ENCODE measurements at regions not wholly inside any gene's neighbourhood (a gene's known extent, or its start where the extent isn't known, plus 50 kb on each side); places are given as distances from the start of the nearest gene placed in this dataset.

DNA sequence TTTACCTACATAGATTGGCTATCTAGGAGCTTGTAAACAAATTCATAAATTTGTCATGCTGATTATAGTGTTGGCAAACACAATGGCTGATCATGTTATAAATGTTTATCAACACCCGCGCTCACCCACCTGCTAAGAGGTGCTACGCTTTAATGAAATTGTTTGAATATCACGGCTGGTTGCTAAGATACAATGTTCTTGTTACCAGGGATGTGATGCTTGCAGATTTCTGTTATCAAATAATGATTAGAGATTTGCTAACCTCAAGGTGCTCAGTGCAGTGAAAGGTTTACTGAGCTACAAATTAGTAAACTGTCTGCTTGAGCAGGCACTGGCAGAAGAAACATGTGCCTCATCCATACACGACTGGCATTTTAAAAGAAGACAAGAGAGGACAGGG, 160.0 kb upstream of the ZEB2 start:
- no peak for DNase-seq

DNA sequence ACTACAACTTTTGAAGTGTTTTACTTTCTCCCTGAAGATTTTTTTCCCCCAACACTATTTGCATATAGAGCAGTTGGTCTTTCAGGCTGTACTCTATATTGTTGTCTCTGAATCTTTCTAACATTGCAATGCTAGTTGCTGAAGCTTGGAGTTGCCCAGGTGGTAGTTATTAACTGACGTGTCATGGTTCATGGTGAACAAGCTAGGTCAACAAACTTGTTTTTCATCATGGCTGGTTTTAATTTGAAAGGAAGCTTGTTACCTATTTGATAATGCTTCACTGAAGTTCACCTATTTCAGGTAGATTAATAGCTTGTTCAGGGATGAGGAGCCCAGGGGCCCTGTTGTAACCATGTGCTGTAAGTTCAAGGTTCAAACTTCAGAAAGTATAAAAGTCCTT, 158.8 kb upstream of the ZEB2 start:
- no peak for DNase-seq

DNA sequence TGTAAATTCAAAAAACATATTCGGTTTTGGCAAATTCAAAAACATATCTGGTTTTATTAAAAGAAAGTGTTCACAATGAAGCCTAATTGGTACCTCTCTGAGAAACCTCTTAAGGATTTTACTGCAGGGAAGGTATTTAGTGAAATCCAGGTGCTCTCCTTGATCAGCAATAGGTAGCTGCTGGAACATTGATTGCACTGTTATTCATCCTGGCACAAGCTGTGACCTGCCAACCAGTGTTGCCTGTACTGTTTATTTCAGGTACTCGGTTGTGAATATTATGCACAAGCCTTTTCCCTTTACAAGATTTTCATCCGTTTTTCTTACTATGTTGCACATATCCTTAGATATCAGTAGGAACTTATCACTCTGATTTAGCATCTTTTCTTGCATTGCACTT, 155.8 kb upstream of the ZEB2 start:
- no peak for DNase-seq

DNA sequence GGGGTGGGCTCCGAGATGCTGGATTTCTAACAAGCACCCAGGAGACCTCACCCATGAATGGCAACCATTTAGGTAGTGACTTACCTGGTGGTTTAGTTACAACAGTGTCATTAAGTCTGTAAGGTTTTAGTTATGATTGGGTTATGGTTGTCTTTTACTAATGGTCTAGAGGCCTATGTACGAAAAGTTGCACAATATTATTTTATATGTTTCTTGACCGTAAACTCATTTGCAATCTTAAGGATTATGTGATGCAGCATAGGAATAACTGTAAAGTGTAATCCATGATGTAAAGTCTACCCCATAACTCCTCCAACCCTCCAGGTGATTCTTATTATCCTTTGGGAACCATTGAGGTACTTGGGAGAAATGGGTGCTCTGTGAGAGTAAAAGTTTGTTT, 155.4 kb upstream of the ZEB2 start:
- no peak for DNase-seq

DNA sequence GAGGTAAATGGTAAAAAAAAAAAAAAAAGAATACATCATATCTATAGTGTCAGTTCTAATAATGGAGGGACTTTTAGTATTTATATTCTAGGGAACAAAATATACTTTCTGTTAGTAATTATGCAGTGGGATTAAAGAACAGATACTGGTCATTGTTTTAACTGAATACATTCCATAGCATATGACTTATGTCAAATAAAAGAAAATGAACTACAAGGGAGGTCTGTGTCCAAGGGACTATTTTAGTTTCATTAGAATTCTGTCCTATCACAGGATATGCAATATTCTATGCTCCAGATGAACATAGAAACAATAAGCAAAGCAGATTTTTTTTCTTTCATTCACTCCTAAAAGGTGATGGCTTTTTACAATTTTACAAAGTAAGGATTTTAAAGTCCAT, 154.2 kb upstream of the ZEB2 start:
- DNase-seq: no peak

DNA sequence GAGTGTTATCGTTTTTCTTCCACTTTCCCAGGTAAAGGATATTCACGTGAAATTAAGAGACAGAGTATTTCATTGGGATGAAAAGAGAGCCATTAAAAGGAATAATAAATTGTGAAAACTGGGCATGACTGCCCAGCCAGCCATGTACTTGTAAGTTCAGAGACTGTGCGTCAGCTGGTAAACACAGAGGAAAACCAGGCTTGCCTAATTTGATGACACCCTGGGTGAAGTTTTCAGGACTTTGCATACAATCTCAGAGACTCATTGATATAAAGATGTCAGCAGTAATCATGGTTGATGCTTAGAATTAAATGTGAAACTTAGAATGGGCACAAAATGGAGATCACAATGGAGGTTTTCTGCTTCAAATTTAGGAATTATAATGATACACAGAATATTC, 153.5 kb upstream of the ZEB2 start:
- DNase-seq: no peak

DNA sequence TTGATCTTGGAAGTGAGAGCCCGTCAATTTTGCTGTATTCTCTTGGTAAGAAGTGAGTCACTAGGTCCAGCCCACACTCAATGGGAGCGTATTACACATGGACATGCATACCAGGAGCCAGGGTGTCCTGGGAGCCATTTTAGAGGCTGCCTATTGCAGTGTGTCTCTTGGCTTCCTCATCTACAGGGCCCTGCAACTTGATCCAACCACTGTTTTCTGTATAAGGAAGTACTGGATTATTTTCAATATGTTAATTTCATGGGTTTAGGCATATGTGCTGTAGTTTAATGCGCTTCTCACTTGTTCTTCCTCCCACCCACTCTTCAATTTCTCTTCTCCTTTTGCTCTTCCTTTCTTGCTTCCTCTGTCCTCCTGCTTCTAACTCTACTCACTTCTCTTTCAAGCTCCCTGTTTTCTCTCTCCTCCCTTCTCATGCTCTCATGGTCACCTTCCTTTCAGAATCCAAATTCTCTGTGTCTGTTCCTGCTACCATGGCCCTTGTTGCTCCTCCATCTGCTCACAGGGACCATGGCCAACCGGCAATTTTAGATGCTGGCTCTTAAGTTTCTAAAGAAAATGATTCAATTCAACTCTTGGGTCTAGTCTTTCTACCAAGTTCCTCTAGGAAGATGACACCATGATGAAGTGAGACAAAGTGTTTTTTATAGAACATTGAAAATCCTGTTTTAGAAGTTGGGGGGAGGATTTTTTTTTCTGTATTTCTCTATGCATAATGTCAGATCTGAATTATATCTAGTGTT, 152.0 kb upstream of the ZEB2 start:
- DNase-seq: no peak

DNA sequence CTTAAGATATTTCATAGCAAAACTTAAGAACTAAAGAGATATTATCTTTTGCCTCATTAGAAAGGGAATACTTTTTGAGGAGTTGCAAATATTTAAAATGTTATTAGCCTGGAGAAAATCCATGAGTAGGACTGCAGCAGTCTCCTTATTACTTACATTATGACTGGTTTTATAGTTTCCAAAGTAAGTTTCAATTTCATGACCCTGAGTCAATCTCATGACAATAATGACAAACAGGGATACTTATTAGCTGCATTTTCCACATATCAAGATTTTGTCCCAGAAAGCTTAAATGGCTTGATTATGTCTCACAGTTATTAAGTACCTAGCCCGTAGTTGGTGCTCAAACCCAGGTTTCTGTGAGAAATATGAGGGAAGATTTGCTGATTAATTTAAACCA, 150.8 kb upstream of the ZEB2 start:
- DNase-seq: no peak

DNA sequence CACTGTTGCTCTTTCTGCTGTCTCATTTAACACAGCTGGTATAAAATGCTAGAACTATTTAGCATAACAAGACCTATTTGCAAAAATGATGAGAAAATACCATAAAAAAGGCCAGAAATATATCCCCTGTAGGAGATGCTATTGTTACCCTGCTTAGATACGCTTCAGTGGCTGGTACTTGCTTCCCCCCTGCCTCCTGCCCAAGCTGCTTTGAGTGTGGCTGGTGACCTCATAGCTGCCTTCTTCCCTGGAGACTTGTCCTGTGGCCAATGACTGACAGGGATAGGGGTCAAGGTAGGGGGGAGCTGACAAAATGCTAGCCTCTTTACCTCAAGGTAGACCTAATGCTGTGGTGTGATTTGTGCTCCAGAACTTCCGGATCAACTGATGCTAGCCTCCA, 150.2 kb upstream of the ZEB2 start:
- no peak for DNase-seq

DNA sequence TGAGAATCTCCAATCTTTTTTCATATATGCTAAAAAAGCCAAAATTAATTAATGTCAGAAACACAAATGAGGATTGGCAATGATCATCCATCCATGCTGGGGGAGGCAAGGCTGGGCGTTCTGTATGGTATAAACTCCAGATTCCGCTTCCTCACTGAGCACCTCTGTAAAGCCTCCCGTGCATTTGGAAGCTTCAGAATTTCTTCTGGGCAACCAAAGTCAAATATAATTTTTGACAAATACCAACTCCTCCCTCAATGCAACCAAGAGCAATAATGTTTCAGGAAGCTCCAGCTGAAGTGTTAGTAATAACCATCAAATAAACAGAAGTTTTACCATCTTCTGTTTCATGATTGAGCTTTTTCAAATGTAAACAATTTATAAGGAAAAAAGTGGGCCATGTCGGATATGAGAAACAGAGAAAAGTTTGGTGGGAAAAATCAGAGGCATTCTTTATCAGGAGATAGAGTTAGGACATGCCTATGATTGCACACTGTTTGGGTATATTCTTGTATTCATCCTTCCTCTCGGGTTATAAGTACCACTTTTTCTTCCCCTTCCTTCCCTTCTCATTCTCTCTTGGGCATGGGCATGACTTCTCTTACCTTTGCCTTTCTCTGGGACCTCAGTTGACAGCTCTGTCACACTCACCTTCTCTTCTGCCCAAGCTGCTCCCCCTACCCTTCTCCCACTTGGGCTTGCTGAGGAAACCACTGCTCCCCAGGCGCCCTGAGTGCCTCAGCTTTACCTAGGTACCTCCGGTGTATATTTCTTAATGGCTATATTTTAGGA, 149.5 kb upstream of the ZEB2 start:
- DNase-seq: no peak

DNA sequence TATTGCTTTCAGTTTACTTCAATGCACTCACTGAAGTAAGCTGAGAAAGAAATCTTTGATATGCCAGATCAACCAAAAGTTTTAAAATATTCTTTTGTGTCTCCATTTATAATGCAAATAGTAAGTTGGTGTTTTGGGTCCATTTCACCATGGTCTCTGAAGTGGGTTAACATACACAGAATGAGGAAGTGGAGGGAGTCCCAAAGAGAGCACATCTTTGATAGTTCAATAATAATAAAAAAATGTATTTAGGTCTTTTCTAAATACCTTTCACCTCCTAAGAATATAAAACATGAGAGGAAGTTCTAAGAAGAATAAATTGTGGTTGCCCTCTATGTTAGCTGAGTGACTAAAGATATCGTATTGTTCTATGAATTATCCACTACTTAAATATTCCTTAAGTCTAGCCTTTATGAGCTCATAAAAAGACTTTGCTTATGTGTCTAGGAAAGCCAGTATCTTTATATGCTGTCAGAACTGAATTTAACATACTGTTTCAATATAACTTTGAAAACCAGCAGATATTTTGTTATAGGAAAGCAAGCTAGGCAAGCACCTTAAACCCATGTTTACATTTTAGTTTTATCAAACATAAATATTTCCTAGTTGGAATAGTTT, 148.7 kb upstream of the ZEB2 start:
- no peak for DNase-seq

DNA sequence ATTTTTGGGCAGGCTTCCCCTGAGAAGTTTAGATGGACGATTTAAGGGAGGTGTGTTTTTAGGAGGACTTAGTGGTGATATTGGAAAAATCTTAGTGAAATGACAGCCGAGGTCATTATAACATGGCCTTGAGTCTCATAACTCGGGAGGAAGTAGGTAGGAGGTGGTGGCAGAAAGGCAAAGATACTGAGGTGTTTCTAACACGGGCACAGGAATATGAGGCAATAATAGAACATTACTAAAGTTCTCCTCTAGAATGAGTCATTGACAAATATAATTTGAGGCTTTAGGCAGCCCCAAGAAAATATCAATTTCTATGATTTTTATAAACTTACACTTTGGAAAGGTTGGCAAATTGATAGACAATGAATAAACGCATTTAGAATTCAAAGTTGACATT, 146.1 kb upstream of the ZEB2 start:
- DNase-seq: no peak

DNA sequence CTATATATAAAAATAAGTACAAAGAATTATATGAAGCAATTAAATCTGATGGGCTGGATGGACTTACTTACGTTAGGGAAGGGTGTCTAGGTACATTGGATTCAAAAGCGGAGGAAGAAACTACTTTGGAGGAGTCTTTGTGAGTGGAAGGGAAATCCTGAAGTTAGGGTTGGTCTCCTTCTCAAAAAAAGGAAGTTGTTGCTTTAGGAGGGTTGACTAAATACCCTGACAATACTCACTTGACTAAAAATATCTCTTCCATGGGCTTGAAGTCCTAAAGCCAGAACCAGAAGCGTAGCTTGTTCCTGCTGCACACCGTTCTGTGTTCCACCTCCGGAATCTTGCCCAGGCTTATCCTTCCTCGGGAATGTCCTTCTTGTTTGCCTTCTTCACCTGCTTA, 143.3 kb upstream of the ZEB2 start:
- no peak for DNase-seq

DNA sequence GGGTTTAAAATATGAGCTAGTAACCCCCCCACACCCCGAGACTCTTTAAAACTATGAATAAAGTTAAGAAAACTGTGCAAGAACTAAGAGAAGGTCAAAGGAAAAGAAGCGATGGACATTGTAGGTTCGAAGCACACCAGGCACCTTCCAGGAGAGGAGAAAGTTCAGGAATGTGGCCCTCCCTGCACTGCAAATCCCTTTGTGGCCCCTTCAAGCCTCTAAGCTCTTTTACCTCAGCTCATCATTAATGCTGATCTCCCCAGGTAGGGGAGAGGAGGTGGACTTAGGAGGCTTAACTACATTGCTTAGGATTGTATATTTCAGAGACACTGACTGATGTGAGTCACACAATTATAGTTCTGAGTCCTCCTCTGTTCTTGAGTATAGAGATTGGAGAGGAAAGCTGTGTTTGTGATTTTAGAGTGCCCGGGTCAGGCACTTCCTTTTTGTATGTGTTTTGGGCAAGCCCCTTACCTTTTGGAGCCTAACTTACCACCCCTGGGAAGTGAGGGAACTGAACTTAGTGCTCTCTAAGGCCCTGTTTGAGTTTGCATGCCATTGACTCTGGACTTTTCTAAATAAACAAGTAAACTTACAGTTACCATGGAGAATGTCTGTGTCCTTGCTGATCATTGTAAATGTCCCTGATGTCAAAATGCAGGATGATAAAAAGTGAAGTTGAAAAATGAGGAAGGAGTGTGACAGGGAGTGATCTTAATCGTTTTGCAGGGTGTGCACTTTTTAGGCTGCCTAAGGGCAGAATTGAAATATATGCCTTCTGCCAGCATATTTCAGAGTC, 140.8 kb upstream of the ZEB2 start:
- DNase-seq: no peak

DNA sequence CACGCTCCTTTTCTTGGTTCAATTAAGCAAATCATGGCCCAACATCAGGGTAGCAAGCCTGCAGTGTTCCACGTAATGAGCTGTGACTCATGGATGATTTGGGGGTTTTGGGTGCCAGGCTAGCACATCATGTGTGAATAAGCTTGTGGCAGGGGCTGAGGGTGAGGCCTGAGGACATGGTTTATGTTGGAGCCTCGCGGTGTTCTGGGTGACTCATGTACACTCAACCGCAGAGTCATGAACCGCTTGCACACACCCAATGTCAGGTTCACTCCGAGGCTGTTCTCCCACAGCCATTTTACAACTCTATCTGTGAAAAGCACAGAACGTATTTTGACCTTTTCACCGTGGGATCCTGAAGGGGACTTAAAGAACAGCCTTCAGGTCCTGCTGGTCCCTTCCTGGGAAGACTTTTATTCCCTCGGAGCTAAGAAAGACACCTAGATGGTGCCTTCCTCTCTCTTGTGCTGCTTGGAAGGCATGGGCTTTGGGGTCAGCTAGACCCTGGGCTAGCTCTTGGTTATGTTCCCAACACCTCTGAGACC, 139.9 kb upstream of the ZEB2 start:
- no peak for DNase-seq

DNA sequence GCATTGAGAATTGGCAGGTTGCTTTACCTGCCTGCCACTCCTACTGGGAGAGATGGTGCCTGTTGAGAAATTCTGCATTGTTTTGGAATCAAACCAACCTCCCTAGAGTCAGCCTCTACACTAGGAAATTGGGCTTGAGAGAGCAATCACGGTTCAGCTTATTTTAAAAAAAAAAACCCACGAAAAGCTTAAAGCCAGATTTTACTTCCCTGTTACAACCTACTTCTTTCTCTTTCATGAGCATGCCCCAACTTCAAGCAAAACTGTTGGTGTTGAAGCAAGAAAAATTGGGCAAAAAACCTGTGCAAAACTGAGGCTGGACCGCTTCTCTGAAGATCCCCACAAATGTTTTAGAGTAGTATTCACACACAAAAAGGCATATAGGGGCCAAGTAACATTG, 134.6 kb upstream of the ZEB2 start:
- DNase-seq: no peak

DNA sequence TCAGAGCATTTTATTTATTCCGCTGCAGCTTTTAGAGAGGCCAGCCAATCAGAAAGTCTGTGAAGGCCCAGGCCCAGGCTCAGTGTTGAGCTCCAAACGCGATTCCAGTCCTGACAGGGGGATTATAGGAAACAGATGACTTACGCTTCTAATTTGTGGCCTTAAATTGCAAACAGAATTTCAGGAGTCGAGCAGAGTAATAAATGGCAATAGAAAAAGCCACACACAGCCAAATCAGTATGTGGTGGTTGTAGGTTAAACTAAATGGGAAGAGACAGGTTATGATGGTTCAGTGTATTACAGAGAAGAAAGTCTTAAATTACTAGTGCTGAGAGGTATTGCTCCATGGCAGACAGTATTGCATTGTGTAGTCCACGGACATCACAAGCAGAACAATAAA, 131.0 kb upstream of the ZEB2 start:
- no peak for DNase-seq

DNA sequence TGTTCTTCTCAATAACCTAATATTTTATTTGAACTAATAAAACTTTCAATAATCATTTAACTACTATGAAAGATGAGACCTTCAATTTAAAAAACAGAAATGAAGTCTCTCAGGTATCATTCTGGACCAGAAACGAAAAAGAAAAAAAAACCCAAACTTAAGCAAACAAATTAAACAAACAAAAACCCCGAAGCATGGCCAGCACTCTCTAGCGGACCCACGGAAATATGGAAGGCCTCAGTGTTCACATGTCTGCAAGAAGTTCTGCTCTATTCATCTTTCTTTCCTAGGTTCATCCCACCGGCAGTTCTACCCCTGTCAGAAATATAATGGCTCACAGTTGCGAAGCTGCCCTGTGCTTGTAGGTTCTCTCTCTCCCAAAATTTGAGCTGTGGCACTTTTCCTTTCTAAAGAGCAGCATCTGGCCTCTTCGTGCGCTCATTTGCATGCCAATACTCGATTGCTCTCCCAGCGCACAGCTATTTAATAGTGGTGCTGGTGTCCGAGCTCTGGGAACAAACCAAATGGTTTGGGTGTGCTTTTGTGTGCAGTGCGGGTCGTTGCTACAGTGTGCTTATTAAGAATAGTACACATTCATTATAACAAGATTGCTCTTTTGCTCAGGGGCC, 129.0 kb upstream of the ZEB2 start:
- DNase-seq: no peak

DNA sequence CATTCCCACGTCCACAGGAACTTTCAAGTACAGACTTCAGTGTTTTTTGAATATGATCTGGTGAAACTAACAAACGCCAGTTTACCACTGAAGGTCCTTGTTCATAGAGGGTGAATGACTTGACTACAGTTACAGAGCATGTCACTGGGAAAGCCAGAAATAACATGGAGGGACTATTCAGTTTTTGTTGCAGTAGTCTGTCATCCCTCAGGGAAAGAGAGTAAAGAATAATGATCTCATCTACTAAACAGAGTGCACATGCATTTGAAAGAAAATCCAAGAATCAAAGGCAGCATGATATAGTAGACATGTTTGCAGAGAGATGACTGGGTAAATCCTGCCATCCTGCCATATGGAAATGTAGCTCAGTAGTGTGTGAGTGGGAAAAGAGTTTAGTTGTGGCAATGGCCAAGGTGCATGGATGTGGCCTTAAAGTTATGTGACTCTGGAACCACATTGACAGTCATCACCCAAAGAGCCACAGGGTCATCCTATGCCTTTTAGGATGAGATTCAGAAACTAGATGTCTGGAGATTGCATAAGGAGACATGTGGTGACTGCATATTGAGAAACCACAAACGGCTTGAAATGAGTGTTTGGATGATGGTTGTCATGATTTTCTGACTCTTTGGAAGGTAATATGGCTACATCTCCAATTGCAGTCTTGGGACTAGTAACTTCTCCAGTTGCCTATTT, 125.3 kb upstream of the ZEB2 start:
- no peak for DNase-seq

DNA sequence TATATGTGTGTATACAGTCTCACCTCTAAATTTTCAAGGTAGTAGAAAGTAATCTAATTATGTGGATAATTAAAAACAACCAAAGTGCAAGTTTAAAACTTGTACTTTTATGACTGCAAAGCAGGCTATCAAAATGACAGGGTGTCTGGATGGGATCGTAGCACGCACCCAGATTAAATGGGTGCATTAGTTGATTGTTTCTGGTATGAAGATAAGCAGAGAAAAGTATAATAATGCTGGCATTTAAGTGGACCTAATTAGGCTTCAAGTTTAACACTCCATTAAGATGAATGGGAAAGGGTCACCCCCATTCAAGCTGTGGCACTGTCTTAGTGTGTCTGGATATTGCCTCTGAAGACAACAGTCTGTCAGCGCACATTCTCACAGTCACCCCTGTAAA, 124.6 kb upstream of the ZEB2 start:
- no peak for DNase-seq

DNA sequence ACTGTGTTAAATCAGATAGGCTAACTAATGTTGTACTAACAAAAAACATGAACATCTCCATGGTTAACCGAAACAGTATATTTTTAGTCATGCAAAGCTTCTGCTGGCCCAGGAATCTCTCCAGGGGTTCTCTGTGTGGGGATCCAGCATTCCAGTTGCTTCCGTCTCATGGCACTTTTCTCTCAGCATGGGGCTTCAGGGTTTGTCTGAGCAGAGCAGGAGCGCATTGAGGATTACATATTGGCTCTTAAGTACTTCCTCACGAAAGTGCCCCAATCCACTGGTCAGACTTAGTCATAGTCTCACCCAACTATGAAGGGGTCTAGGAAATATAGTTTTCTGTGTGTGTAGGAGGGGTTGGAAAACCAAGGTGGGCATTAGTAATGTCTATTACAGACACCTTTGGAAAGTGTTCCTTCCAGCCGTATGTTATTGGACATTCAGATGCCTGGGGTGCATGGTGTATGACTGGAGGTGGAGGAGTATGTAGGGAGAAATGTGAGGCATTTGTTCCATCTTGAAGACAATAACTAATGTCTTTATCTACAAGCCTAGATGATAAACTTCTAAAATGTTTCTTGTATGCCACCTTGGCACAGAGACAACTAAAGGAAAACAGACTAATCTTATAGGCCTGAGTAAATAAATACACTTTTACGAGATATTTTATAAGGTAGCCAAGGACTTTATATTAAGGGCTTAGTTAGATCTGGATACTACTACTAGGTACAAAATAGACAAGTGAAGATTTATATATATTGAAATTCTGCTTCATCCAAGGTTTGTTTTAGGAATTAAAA, 123.8 kb upstream of the ZEB2 start:
- DNase-seq: no peak
